Panc1 (cell line): ENCODE measurements at regions not wholly inside any gene's neighbourhood (a gene's known extent, or its start where the extent isn't known, plus 50 kb on each side); places are given as distances from the start of the nearest gene placed in this dataset.

Experiments
- ATAC-seq: fragments of 200-7000 bp; cut with Tn5 transposase; 2 replicates; pipeline ENCODE4 v1.9.1; 2020; ENCODE audit warnings: mild to moderate bottlenecking, moderate library complexity
- BruUV-seq: library from RNA; stranded (reverse); fragments of 400-500 nt; replicated peaks from 2 replicates; lab custom pipeline; 2021; lab: Mats Ljungman, UMichigan
- CTCF ChIA-PET: fragments of 300-600 bp; sonication (Branson Sonifier 250); formaldehyde crosslinking; loops from one replicate; lab custom pipeline; 2022; ENCODE audit warnings: antibody characterized with exemption; lab: Charles Lee
- POLR2A ChIA-PET: fragments of 300-600 bp; sonication (Branson Sonifier 250); formaldehyde crosslinking; loops from one replicate; lab custom pipeline; 2022; ENCODE audit warnings: antibody characterized with exemption; lab: Charles Lee
- DNase-seq: peaks from one replicate; pipeline ENCODE4 v3.0.0-alpha.2; 2010; ENCODE audit warnings: low read depth, low spot score
- H3K27ac ChIP-seq: 2 replicates; pipeline ENCODE4 v1.5.1; 2011; ENCODE audit warnings: mild to moderate bottlenecking, low read length, inconsistent platforms
- H3K27me3 ChIP-seq: fragments of 200-500 bp; sonication (Bioruptor generic); 2 replicates; pipeline ENCODE4 v1.6.0; 2014; ENCODE audit warnings: low read length, inconsistent platforms; ENCODE audit not compliant: control insufficient read depth, insufficient read depth
- H3K36me3 ChIP-seq: fragments of 200-500 bp; sonication (Bioruptor generic); 2 replicates; pipeline ENCODE4 v1.5.1; 2014; ENCODE audit warnings: inconsistent platforms, mild to moderate bottlenecking, low read length, moderate library complexity; ENCODE audit not compliant: control insufficient read depth, insufficient read depth
- H3K4me1 ChIP-seq: 2 replicates; pipeline ENCODE4 v1.5.1; 2011; ENCODE audit warnings: inconsistent platforms, mild to moderate bottlenecking, low read length, moderate library complexity; ENCODE audit not compliant: control insufficient read depth, insufficient read depth
- H3K4me3 ChIP-seq, 2 experiments: 2 replicates each; pipeline ENCODE4 v1.5.1; 2011 to 2012; ENCODE audit warnings: low read depth in 2 of 2, low read length in 2 of 2, mild to moderate bottlenecking in 2 of 2, inconsistent platforms in 1 of 2, moderate library complexity in 1 of 2
- H3K9me3 ChIP-seq: fragments of 200-500 bp; sonication (Bioruptor generic); 2 replicates; pipeline ENCODE4 v1.5.1; 2014; ENCODE audit warnings: low read depth, mild to moderate bottlenecking, inconsistent platforms, low read length, moderate library complexity; ENCODE audit not compliant: control insufficient read depth, insufficient read depth
- CTCF ChIP-seq: fragments of 450-650 bp; IDR thresholded peaks from 2 replicates; pipeline ENCODE4 v1.5.1; 2017; ENCODE audit warnings: mild to moderate bottlenecking
- POLR2AphosphoS5 ChIP-seq: IDR thresholded peaks from 2 replicates; pipeline ENCODE4 v1.6.1; 2012; ENCODE audit warnings: mild to moderate bottlenecking, low read depth, low read length, moderate library complexity
- REST ChIP-seq, 2 experiments: IDR thresholded peaks; 2 replicates each; pipeline ENCODE4 v1.6.1; 2011 to 2012; ENCODE audit warnings: low read depth in 2 of 2, control low read depth in 1 of 2, low read length in 1 of 2, mild to moderate bottlenecking in 1 of 2, moderate library complexity in 1 of 2; ENCODE audit not compliant: insufficient read depth in 1 of 2
- SIN3A ChIP-seq: IDR thresholded peaks from 2 replicates; pipeline ENCODE4 v1.6.1; 2012; ENCODE audit warnings: low read depth, mild to moderate bottlenecking, low read length, moderate library complexity, borderline replicate concordance; ENCODE audit not compliant: insufficient read depth
- TCF7L2 ChIP-seq: IDR thresholded peaks from 2 replicates; pipeline ENCODE4 v1.6.1; 2011; ENCODE audit warnings: mild to moderate bottlenecking, low read depth, low read length, inconsistent platforms
- in situ Hi-C: cut with HindIII; loops from 2 replicates; pipeline ENCODE4 v1.10.0; 2016; ENCODE audit warnings: low sequenced_read_pairs, low pct_unique_long_range_greater_than_20kb
- intact Hi-C: fragments of 100-400 bp; cut with micrococcal nuclease; formaldehyde crosslinking; loops from one replicate; pipeline ENCODE4 v1.10.0; 2022; ENCODE audit not compliant: unreplicated experiment

GRCh38 chr2:53006980-53007379, 760.6 kb upstream of the CHAC2 start:
- DNase-seq (no peak), ATAC-seq (no peak)
- POLR2A ChIA-PET: no interaction called here
- in situ Hi-C loops: no loop called here
- intact Hi-C loops: no loop called here
- H3K4me3 ChIP-seq: no peak overlapping the region
- BruUV-seq: no TSS peak
- TF ChIP-seq POLR2AphosphoS5: no peak
- TF ChIP-seq CTCF: no peak
- no peak for TF ChIP-seq TCF7L2
- TF ChIP-seq REST (IDR thresholded peaks at IDR 0.05; ENCODE audit: insufficient read depth in 1 of 2, low read depth in 2 of 2, low read length in 1 of 2): no peak
- no peak for TF ChIP-seq SIN3A
- H3K27ac ChIP-seq: no peak overlapping the region
- H3K9me3 ChIP-seq: no peaks in the 10 kb centered on the region
- CTCF ChIA-PET: no interaction called here
- no peaks in the 10 kb centered on the region for H3K4me1 ChIP-seq
- H3K27me3 ChIP-seq: no peaks in the 10 kb centered on the region
- H3K36me3 ChIP-seq: no peaks in the 10 kb centered on the region

GRCh38 chr2:53004413-53004812, 763.2 kb upstream of the CHAC2 start:
- TF ChIP-seq CTCF (no peak), REST (IDR thresholded peaks at IDR 0.05; ENCODE audit: insufficient read depth in 1 of 2, low read depth in 2 of 2, low read length in 1 of 2) (no peak), TCF7L2 (no peak), POLR2AphosphoS5 (no peak), SIN3A (no peak)
- in situ Hi-C loops: no loop called here
- BruUV-seq: no TSS peak
- no peaks in the 10 kb centered on the region for H3K9me3 ChIP-seq
- H3K4me1 ChIP-seq: no peaks in the 10 kb centered on the region
- H3K4me3 ChIP-seq: no peak overlapping the region
- H3K27me3 ChIP-seq: no peaks in the 10 kb centered on the region
- H3K27ac ChIP-seq: no peak overlapping the region
- intact Hi-C loops: no loop called here
- ATAC-seq (no peak), DNase-seq (no peak)
- H3K36me3 ChIP-seq: no peaks in the 10 kb centered on the region
- ChIA-PET CTCF (no interaction called here), POLR2A (no interaction called here)
